DOHH2 (cell line): ENCODE measurements at regions not wholly inside any gene's neighbourhood (a gene's known extent, or its start where the extent isn't known, plus 50 kb on each side); places are given as distances from the start of the nearest gene placed in this dataset.

ENCODE experiments used
- EZH2phosphoT487 ChIP-seq: fragments of 200-600 bp; sonication (generic); IDR thresholded peaks from 2 replicates; pipeline ENCODE4 v1.6.1; 2017; ENCODE audit warnings: borderline replicate concordance, mild to moderate bottlenecking, antibody characterized with exemption, low read length, moderate library complexity, mixed read lengths
- TF ChIP-seq, protein P1 (sequence below): fragments of 200-600 bp; sonication (generic); IDR thresholded peaks from one replicate; pipeline ENCODE4 v1.5.1; 2014; ENCODE audit warnings: antibody characterized with exemption, mild to moderate bottlenecking, low read depth, low read length; ENCODE audit not compliant: poor library complexity, severe bottlenecking

DNA sequence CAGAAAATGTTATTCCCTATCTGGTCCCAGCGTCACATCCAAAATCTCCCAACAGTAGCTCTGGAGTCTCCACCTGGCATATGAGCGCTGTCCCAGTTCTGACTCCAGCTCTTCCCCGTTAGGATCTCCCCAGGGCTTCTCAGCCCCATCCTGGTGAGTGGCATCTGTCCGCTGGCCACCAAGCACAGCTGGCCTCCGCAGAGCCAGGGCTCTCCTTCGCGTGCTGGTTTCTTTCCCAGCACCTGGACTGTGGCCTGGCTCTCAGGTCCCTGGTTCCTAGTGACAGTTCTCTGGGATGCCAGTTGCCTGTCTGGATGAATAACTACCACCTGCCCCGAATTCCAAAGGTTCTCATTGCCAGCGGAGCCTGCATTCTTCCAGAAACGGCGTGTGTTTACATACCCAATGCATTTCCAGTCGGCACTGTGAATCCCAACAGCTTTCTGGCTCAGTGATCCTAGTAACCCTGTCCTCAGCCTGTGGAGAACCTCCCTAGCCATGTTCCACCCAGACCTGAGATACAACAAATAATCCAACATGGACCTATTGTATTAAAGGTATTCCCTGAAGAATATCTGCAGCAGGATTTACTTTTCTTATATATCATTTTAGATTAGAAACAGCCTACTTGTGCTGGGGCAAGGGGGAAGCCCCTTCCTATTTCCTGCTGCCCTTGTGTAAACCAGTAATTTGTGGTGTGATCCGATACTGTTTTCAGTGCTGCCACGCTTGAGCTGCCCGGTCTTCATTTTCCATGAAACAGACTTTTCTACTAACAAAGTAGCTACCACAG is 69.9 kb upstream of the PDE10A start:
- TF ChIP-seq, protein P1, sequence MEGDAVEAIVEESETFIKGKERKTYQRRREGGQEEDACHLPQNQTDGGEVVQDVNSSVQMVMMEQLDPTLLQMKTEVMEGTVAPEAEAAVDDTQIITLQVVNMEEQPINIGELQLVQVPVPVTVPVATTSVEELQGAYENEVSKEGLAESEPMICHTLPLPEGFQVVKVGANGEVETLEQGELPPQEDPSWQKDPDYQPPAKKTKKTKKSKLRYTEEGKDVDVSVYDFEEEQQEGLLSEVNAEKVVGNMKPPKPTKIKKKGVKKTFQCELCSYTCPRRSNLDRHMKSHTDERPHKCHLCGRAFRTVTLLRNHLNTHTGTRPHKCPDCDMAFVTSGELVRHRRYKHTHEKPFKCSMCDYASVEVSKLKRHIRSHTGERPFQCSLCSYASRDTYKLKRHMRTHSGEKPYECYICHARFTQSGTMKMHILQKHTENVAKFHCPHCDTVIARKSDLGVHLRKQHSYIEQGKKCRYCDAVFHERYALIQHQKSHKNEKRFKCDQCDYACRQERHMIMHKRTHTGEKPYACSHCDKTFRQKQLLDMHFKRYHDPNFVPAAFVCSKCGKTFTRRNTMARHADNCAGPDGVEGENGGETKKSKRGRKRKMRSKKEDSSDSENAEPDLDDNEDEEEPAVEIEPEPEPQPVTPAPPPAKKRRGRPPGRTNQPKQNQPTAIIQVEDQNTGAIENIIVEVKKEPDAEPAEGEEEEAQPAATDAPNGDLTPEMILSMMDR = no peak
- TF ChIP-seq EZH2phosphoT487 = no peak
